NCI-H128 (cell line): ENCODE measurements at regions not wholly inside any gene's neighbourhood (a gene's known extent, or its start where the extent isn't known, plus 50 kb on each side); places are given as distances from the start of the nearest gene placed in this dataset.

ENCODE experiments used
- DNase-seq: peaks from one replicate; lab custom pipeline; 2025; ENCODE audit not compliant: unreplicated experiment; lab: John Stamatoyannopoulos, UW

DNA sequence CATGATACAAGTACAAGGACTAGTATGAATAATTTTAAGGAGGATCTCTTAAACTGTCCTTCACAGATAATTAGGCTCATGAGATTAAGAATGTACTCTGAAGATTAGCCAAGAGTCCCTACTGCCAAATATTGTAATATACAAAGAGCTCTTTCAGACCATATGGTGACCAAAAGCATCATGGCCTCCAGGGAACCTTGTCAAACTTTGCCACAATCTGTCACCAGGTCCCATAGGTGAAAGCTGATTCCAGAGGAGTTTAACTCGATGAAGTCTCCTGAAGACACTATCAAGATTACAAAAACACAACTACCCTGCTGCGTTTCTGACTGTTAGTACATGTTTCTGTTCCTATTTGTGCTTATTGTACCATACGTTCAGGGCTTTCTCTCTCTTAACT lies 395.4 kb upstream of the ITGA1 start:
- no peak for DNase-seq

- DNase-seq: no peak
Observed at GRCh38 chr5:52409835-52410234, 377.9 kb upstream of the ITGA1 start.

DNA sequence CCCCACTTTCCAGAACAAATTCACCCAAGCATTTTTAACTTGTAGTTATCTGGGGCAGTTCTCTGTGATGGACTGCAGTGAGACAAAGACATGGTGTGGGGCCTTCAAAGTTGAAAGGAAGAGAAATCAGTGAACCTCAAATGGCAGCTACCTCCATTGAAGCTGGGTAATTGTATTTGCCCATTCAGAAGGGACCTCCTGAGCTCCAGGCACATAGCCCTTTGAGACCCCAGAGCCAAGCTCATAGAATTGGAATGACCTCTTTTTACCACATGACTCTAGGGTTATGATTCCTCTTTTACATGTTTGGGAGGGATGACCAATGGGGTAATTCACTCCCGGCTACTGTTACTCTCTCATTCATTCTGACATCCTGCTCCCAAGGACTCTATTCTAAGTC lies 368.4 kb upstream of the ITGA1 start:
- DNase-seq: no peak

GRCh38 chr5:52427615-52428014 lies 360.1 kb upstream of the ITGA1 start:
- no peak for DNase-seq

- no peak for DNase-seq
Observed at GRCh38 chr5:52428977-52429489, 358.7 kb upstream of the ITGA1 start.

DNA sequence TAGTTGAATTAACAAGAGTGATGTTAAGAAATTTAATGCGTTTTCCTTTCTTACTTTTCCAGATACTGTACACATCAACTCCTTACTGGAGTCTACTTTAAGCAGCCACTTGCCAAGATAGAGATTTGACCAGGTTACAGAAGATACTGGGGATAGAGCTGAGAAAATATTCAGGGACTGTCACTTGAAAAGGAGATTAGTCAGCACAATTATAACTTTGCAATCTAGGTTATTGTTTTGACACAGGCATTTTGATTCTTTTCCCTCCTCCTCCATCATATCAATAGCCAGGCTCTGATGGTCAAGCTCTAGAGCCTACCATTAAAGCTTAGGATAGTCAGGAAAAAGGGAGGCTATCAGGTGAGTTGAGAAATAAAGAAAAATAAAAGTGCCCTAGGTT lies 345.9 kb upstream of the ITGA1 start:
- DNase-seq: no peak

GRCh38 chr5:52443187-52443586 lies 344.5 kb upstream of the ITGA1 start:
- no peak for DNase-seq

- DNase-seq: no peak
Observed at GRCh38 chr5:52448111-52448510, 339.6 kb upstream of the ITGA1 start.

GRCh38 chr5:52449516-52449915 lies 338.2 kb upstream of the ITGA1 start:
- DNase-seq: no peak

DNA sequence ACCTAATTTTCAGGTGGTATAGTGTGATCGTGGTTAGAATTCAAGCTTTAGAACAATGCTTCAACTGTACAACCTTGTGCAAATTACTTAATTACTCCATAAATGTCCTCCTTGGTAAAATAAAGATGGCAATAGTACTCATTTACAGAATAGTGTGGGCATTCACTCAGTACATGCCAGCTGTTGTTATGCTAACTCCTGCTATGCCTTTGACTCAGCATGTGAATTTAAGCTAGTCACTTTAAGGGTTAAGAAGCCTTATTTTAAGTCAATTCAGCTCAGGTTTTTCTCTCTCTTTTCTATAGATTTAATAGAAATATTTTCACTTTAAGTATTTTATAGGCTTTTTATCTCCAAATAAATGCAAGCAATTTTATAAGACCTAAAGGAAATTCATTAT lies 335.6 kb upstream of the ITGA1 start:
- no peak for DNase-seq

DNA sequence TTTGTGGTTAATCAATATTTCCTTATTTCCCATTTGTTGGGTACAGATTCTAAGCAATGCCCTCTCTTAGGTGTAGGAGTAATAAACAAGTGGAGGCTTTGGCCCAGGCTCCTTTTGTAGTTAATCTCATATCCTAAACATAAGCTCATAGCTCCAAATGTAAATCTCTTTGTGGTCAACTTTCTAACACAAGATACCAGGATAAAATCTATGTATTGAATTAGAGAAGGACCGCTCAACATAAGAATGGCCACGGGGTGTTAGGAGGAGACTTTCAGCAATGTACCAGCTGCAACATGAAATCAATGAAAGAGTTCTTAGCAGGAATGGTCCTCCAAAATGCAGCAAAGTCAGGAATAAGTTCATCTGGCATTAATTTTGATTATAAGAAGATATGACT lies 334.5 kb upstream of the ITGA1 start:
- no peak for DNase-seq

- DNase-seq: no peak
Observed at GRCh38 chr5:52455920-52456319, 331.8 kb upstream of the ITGA1 start.

GRCh38 chr5:52457810-52458209 lies 329.9 kb upstream of the ITGA1 start:
- no peak for DNase-seq

DNA sequence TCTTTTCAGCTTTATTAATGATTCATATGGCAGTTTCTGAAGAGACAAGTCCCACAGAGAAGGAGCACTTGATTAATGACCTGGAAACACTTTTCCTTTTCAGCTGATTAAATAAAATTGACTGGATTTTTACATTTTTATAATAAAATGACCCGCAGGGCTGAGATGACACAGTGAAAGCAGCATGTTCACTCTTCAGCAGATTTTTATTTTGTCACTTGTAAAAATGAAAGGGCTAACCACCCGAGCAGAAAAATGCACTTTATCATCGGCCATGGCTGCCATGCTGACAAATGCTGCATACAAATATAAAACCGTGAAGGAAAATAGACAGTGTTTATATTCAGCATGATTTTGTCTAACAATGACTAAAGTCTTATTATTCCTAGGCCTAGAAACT lies 321.6 kb upstream of the ITGA1 start:
- no peak for DNase-seq

DNA sequence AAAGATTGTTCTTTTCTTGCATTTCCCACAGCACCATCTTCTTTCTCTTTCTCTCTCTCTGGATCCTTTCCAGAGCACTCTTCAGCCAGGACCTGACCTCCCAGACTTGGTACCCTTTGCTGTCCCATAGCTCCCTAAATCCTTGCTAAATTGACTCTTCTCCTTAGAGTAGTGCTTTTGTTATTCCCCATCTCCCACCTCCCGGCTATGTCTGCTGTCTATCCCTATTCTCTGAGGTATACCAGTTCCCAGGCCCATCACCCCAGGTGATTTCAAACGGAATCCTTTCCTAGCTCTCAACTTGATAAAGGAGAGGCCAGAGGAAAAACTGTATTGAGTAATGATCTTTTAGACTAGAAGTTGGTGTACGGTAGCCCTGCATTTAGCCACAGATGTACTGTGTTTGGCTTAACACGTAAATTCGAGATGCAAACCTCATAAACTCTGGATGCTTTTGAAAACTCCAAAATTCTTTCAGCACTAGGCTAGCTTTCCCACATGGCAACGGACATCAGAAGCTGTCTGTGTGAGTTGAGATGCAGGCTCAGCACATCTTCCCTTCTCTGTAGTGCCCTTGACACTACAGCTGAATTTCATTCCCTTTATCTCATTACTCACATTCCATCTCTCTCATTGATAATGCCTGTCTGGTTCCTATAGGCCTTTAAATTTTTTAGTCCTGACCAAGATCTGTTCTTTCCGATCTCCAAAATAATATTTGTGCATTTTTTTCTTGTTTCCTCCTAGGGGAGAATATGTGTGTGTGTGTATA lies 320.8 kb upstream of the ITGA1 start:
- no peak for DNase-seq

- DNase-seq: no peak
Observed at GRCh38 chr5:52468976-52469375, 318.7 kb upstream of the ITGA1 start.

GRCh38 chr5:52469420-52469819 lies 318.3 kb upstream of the ITGA1 start:
- DNase-seq: no peak

- no peak for DNase-seq
Observed at GRCh38 chr5:52469835-52470234, 317.9 kb upstream of the ITGA1 start.

- no peak for DNase-seq
Observed at GRCh38 chr5:52476346-52476745, 311.4 kb upstream of the ITGA1 start.

DNA sequence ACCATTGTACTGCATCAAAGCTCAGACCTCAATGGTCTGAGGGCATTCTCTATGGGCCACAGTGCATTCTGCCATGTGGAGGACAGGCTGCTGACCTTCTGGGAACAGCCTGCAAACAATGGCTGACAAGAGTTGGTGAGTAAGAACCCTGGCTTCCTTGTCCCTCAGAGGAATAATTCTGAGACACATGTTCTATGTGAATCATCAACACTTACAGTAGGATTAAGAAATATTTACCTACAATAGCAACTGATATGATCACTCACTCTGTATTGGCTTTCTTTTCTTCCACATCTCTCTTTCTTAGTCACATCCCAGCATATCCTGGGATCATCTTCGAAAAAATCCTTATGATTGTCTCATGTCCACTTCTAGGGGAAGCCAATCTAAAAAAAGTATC lies 306.5 kb upstream of the ITGA1 start:
- DNase-seq: no peak

GRCh38 chr5:52481851-52482250 lies 305.9 kb upstream of the ITGA1 start:
- DNase-seq: no peak

- peak; percentile 60 for DNase-seq
Observed at GRCh38 chr5:52491071-52491787, 296.5 kb upstream of the ITGA1 start.
